ENCODE measurements at regions not wholly inside any gene's neighbourhood (a gene's known extent, or its start where the extent isn't known, plus 50 kb on each side); places are given as distances from the start of the nearest gene placed in this dataset.

GRCh38 chr2:128774320-128775216 is 455.9 kb upstream of the HS6ST1 start:
- no peak for DNase-seq (ENCODE audit: low read depth, low spot score)

- no peak for DNase-seq (ENCODE audit: low read depth, low spot score)
These were observed 456.7 kb upstream of the HS6ST1 start for GRCh38 chr2:128775217-128775913.

GRCh38 chr2:128775914-128776285 is 457.2 kb upstream of the HS6ST1 start:
- no peak for DNase-seq (ENCODE audit: low read depth, low spot score)

GRCh38 chr2:128776461-128777195 is 458.0 kb upstream of the HS6ST1 start:
- DNase-seq (ENCODE audit: low read depth, low spot score): no peak

- no peak for DNase-seq (ENCODE audit: low read depth, low spot score)
These were observed 458.7 kb upstream of the HS6ST1 start for GRCh38 chr2:128777196-128778035.

GRCh38 chr2:128778843-128779242 is 460.2 kb upstream of the HS6ST1 start:
- DNase-seq (ENCODE audit: low read depth, low spot score): no peak

GRCh38 chr2:128779301-128780095 is 460.8 kb upstream of the HS6ST1 start:
- no peak for DNase-seq (ENCODE audit: low read depth, low spot score)

GRCh38 chr2:128780434-128781080 is 461.9 kb upstream of the HS6ST1 start:
- no peak for DNase-seq (ENCODE audit: low read depth, low spot score)

GRCh38 chr2:128781166-128781565 is 462.5 kb upstream of the HS6ST1 start:
- DNase-seq (ENCODE audit: low read depth, low spot score): no peak

GRCh38 chr2:128781585-128782385 is 463.1 kb upstream of the HS6ST1 start:
- no peak for DNase-seq (ENCODE audit: low read depth, low spot score)

GRCh38 chr2:128782411-128783192 is 463.9 kb upstream of the HS6ST1 start:
- DNase-seq (ENCODE audit: low read depth, low spot score): no peak

- no peak for DNase-seq (ENCODE audit: low read depth, low spot score)
These were observed 464.6 kb upstream of the HS6ST1 start for GRCh38 chr2:128783193-128783671.

- DNase-seq (ENCODE audit: low read depth, low spot score): no peak
These were observed 465.2 kb upstream of the HS6ST1 start for GRCh38 chr2:128783896-128784295.

- DNase-seq (ENCODE audit: low read depth, low spot score): no peak
These were observed 466.1 kb upstream of the HS6ST1 start for GRCh38 chr2:128784626-128785306.

- no peak for DNase-seq (ENCODE audit: low read depth, low spot score)
These were observed 467.6 kb upstream of the HS6ST1 start for GRCh38 chr2:128786316-128786715.

GRCh38 chr2:128786741-128787478 is 468.2 kb upstream of the HS6ST1 start:
- DNase-seq (ENCODE audit: low read depth, low spot score): no peak

- no peak for DNase-seq (ENCODE audit: low read depth, low spot score)
These were observed 468.9 kb upstream of the HS6ST1 start for GRCh38 chr2:128787616-128788015.

Data from smooth muscle cell of the brain vasculature (primary cell).